ENCODE measurements at regions not wholly inside any gene's neighbourhood (a gene's known extent, or its start where the extent isn't known, plus 50 kb on each side); places are given as distances from the start of the nearest gene placed in this dataset.
A peak's percentile ranks its signal among the peaks of the same experiment; 100 is the strongest.

- DNase-seq (ENCODE audit: low read depth), result no peak
- H3K4me3 ChIP-seq (ENCODE audit: low read length), result no peak overlapping the region
- no peaks in the 10 kb centered on the region for H3K9me3 ChIP-seq (ENCODE audit: control insufficient read depth, low read length)
- H3K4me1 ChIP-seq (ENCODE audit: control insufficient read depth, insufficient read depth, low read length), result peaks cover 6% of the 10 kb centered on the region
- H3K36me3 ChIP-seq (ENCODE audit: control insufficient read depth, insufficient read depth, low read length, severe bottlenecking), result no peaks in the 10 kb centered on the region
- H3K27me3 ChIP-seq (replicated peaks; ENCODE audit: control insufficient read depth, insufficient read depth, low read length), result no peaks in the 10 kb centered on the region
- no peak overlapping the region for H3K9ac ChIP-seq (ENCODE audit: low read length)
Observed at GRCh38 chr4:158079661-158080060, 93.2 kb downstream of the GASK1B start.

- no peak overlapping the region for H3K9ac ChIP-seq (ENCODE audit: low read length)
- DNase-seq (ENCODE audit: low read depth), result no peak
- H3K9me3 ChIP-seq (ENCODE audit: control insufficient read depth, low read length), result no peaks in the 10 kb centered on the region
- peaks cover 6% of the 10 kb centered on the region for H3K4me1 ChIP-seq (ENCODE audit: control insufficient read depth, insufficient read depth, low read length)
- H3K4me3 ChIP-seq (ENCODE audit: low read length), result no peak overlapping the region
- no peaks in the 10 kb centered on the region for H3K36me3 ChIP-seq (ENCODE audit: control insufficient read depth, insufficient read depth, low read length, severe bottlenecking)
- H3K27me3 ChIP-seq (replicated peaks; ENCODE audit: control insufficient read depth, insufficient read depth, low read length), result no peaks in the 10 kb centered on the region
Observed at GRCh38 chr4:158077835-158078234, 95.0 kb downstream of the GASK1B start.

- DNase-seq (ENCODE audit: low read depth), result no peak
- H3K9me3 ChIP-seq (ENCODE audit: control insufficient read depth, low read length), result no peaks in the 10 kb centered on the region
- H3K4me3 ChIP-seq (ENCODE audit: low read length), result no peak overlapping the region
- no peaks in the 10 kb centered on the region for H3K27me3 ChIP-seq (replicated peaks; ENCODE audit: control insufficient read depth, insufficient read depth, low read length)
- H3K9ac ChIP-seq (ENCODE audit: low read length), result no peak overlapping the region
- peaks cover 6% of the 10 kb centered on the region for H3K4me1 ChIP-seq (ENCODE audit: control insufficient read depth, insufficient read depth, low read length)
- H3K36me3 ChIP-seq (ENCODE audit: control insufficient read depth, insufficient read depth, low read length, severe bottlenecking), result no peaks in the 10 kb centered on the region
Observed at GRCh38 chr4:158074851-158075250, 98.0 kb downstream of the GASK1B start.

- no peak for DNase-seq (ENCODE audit: low read depth)
- Histone ChIP-seq H3K36me3 (ENCODE audit: control insufficient read depth, insufficient read depth, low read length, severe bottlenecking) (no peaks in the 10 kb centered on the region), H3K9me3 (ENCODE audit: control insufficient read depth, low read length) (no peaks in the 10 kb centered on the region)
Observed at GRCh38 chr4:158071931-158072330, 100.9 kb downstream of the GASK1B start.

GRCh38 chr4:158068068-158068467 is 104.8 kb downstream of the GASK1B start:
- DNase-seq (ENCODE audit: low read depth), result peak; percentile 25
- Histone ChIP-seq H3K36me3 (ENCODE audit: control insufficient read depth, insufficient read depth, low read length, severe bottlenecking) (no peaks in the 10 kb centered on the region), H3K9ac (ENCODE audit: low read length) (peak overlapping the region; percentile 25), H3K4me3 (ENCODE audit: low read length) (peak overlapping the region; percentile 36), H3K4me1 (ENCODE audit: control insufficient read depth, insufficient read depth, low read length) (peaks cover 16% of the 10 kb centered on the region), H3K27me3 (replicated peaks; ENCODE audit: control insufficient read depth, insufficient read depth, low read length) (no peaks in the 10 kb centered on the region), H3K9me3 (ENCODE audit: control insufficient read depth, low read length) (no peaks in the 10 kb centered on the region)

More at GRCh38 chr4:158071931-158072330, 100.9 kb downstream of the GASK1B start:
- H3K4me3 ChIP-seq (ENCODE audit: low read length), result no peak overlapping the region
- H3K27me3 ChIP-seq (replicated peaks; ENCODE audit: control insufficient read depth, insufficient read depth, low read length), result no peaks in the 10 kb centered on the region
- H3K9ac ChIP-seq (ENCODE audit: low read length), result no peak overlapping the region
- H3K4me1 ChIP-seq (ENCODE audit: control insufficient read depth, insufficient read depth, low read length), result peaks cover 16% of the 10 kb centered on the region

- Histone ChIP-seq H3K27me3 (replicated peaks; ENCODE audit: control insufficient read depth, insufficient read depth, low read length) (no peaks in the 10 kb centered on the region), H3K4me3 (ENCODE audit: low read length) (peak overlapping the region; percentile 36), H3K4me1 (ENCODE audit: control insufficient read depth, insufficient read depth, low read length) (peaks cover 16% of the 10 kb centered on the region), H3K9me3 (ENCODE audit: control insufficient read depth, low read length) (no peaks in the 10 kb centered on the region), H3K36me3 (ENCODE audit: control insufficient read depth, insufficient read depth, low read length, severe bottlenecking) (no peaks in the 10 kb centered on the region), H3K9ac (ENCODE audit: low read length) (peak overlapping the region; percentile 25)
- DNase-seq (ENCODE audit: low read depth), result peak; percentile 37
Observed at GRCh38 chr4:158067646-158068045, 105.2 kb downstream of the GASK1B start.

- Histone ChIP-seq H3K36me3 (ENCODE audit: control insufficient read depth, insufficient read depth, low read length, severe bottlenecking) (no peaks in the 10 kb centered on the region), H3K4me1 (ENCODE audit: control insufficient read depth, insufficient read depth, low read length) (peaks cover 16% of the 10 kb centered on the region), H3K27me3 (replicated peaks; ENCODE audit: control insufficient read depth, insufficient read depth, low read length) (no peaks in the 10 kb centered on the region), H3K9me3 (ENCODE audit: control insufficient read depth, low read length) (no peaks in the 10 kb centered on the region), H3K9ac (ENCODE audit: low read length) (no peak overlapping the region), H3K4me3 (ENCODE audit: low read length) (no peak overlapping the region)
- DNase-seq (ENCODE audit: low read depth), result no peak
Observed at GRCh38 chr4:158065603-158066002, 107.2 kb downstream of the GASK1B start.

- H3K9ac ChIP-seq (ENCODE audit: low read length), result no peak overlapping the region
- H3K9me3 ChIP-seq (ENCODE audit: control insufficient read depth, low read length), result no peaks in the 10 kb centered on the region
- peaks cover 16% of the 10 kb centered on the region for H3K4me1 ChIP-seq (ENCODE audit: control insufficient read depth, insufficient read depth, low read length)
- H3K27me3 ChIP-seq (replicated peaks; ENCODE audit: control insufficient read depth, insufficient read depth, low read length), result no peaks in the 10 kb centered on the region
- no peaks in the 10 kb centered on the region for H3K36me3 ChIP-seq (ENCODE audit: control insufficient read depth, insufficient read depth, low read length, severe bottlenecking)
- no peak for DNase-seq (ENCODE audit: low read depth)
- H3K4me3 ChIP-seq (ENCODE audit: low read length), result no peak overlapping the region
Observed at GRCh38 chr4:158065176-158065575, 107.6 kb downstream of the GASK1B start.

- H3K4me3 ChIP-seq (ENCODE audit: low read length), result no peak overlapping the region
- DNase-seq (ENCODE audit: low read depth), result no peak
Observed at GRCh38 chr4:158056689-158057245, 116.1 kb downstream of the GASK1B start.

GRCh38 chr4:158055668-158056067 is 117.2 kb downstream of the GASK1B start:
- H3K4me3 ChIP-seq (ENCODE audit: low read length), result no peak overlapping the region
- peaks cover 42% of the 10 kb centered on the region for H3K4me1 ChIP-seq (ENCODE audit: control insufficient read depth, insufficient read depth, low read length)
- no peaks in the 10 kb centered on the region for H3K9me3 ChIP-seq (ENCODE audit: control insufficient read depth, low read length)
- H3K27me3 ChIP-seq (replicated peaks; ENCODE audit: control insufficient read depth, insufficient read depth, low read length), result no peaks in the 10 kb centered on the region
- H3K36me3 ChIP-seq (ENCODE audit: control insufficient read depth, insufficient read depth, low read length, severe bottlenecking), result no peaks in the 10 kb centered on the region
- H3K9ac ChIP-seq (ENCODE audit: low read length), result no peak overlapping the region
- DNase-seq (ENCODE audit: low read depth), result no peak

More at GRCh38 chr4:158056689-158057245, 116.1 kb downstream of the GASK1B start:
- Histone ChIP-seq H3K9me3 (ENCODE audit: control insufficient read depth, low read length) (no peaks in the 10 kb centered on the region), H3K4me1 (ENCODE audit: control insufficient read depth, insufficient read depth, low read length) (peaks cover 33% of the 10 kb centered on the region), H3K27me3 (replicated peaks; ENCODE audit: control insufficient read depth, insufficient read depth, low read length) (no peaks in the 10 kb centered on the region), H3K9ac (ENCODE audit: low read length) (no peak overlapping the region), H3K36me3 (ENCODE audit: control insufficient read depth, insufficient read depth, low read length, severe bottlenecking) (no peaks in the 10 kb centered on the region)

GRCh38 chr4:158053801-158054200 is 119.0 kb downstream of the GASK1B start:
- Histone ChIP-seq H3K9ac (ENCODE audit: low read length) (no peak overlapping the region), H3K27me3 (replicated peaks; ENCODE audit: control insufficient read depth, insufficient read depth, low read length) (no peaks in the 10 kb centered on the region), H3K4me3 (ENCODE audit: low read length) (no peak overlapping the region), H3K4me1 (ENCODE audit: control insufficient read depth, insufficient read depth, low read length) (peaks cover 46% of the 10 kb centered on the region), H3K9me3 (ENCODE audit: control insufficient read depth, low read length) (no peaks in the 10 kb centered on the region), H3K36me3 (ENCODE audit: control insufficient read depth, insufficient read depth, low read length, severe bottlenecking) (no peaks in the 10 kb centered on the region)
- no peak for DNase-seq (ENCODE audit: low read depth)

GRCh38 chr4:158053086-158053485 is 119.7 kb downstream of the GASK1B start:
- Histone ChIP-seq H3K27me3 (replicated peaks; ENCODE audit: control insufficient read depth, insufficient read depth, low read length) (no peaks in the 10 kb centered on the region), H3K9me3 (ENCODE audit: control insufficient read depth, low read length) (no peaks in the 10 kb centered on the region), H3K4me3 (ENCODE audit: low read length) (no peak overlapping the region), H3K36me3 (ENCODE audit: control insufficient read depth, insufficient read depth, low read length, severe bottlenecking) (no peaks in the 10 kb centered on the region), H3K4me1 (ENCODE audit: control insufficient read depth, insufficient read depth, low read length) (peaks cover 46% of the 10 kb centered on the region), H3K9ac (ENCODE audit: low read length) (no peak overlapping the region)
- DNase-seq (ENCODE audit: low read depth), result no peak
